HepG2 (cell line): ENCODE measurements at regions not wholly inside any gene's neighbourhood (a gene's known extent, or its start where the extent isn't known, plus 50 kb on each side); places are given as distances from the start of the nearest gene placed in this dataset.

ENCODE experiments used
- ATAC-seq: fragments of 200-7000 bp; cut with Tn5 transposase; 3 replicates; pipeline ENCODE4 v1.9.1; 2020; ENCODE audit warnings: mild to moderate bottlenecking, moderate library complexity
- BruUV-seq: library from RNA; stranded (reverse); fragments of 400-500 nt; replicated peaks from 2 replicates; lab custom pipeline; 2021; lab: Mats Ljungman, UMichigan
- CTCF ChIA-PET: fragments of 300-600 bp; formaldehyde crosslinking; extraction: SDS; loops from one replicate; lab custom pipeline; 2021; ENCODE audit warnings: low total read pairs, inconsistent platforms, low intra/inter-chr PET ratio; lab: Yijun Ruan, JAX
- POLR2A ChIA-PET: fragments of 350-600 bp; sonication (Branson Sonifier 250); formaldehyde crosslinking; loops from one replicate; lab custom pipeline; 2020; ENCODE audit warnings: antibody characterized with exemption, inconsistent platforms; lab: Yijun Ruan, JAX
- DNase-seq: peaks from one replicate; pipeline ENCODE4 v3.0.0-alpha.2; 2015; ENCODE audit warnings: low spot score
- FAIRE-seq: peaks from 3 replicates; lab custom pipeline; 2011; peaks lifted over from hg19 to GRCh38; lab: Jason Lieb, UNC
- H2AFZ ChIP-seq: one replicate; pipeline ENCODE4 v1.6.1; 2011; ENCODE audit warnings: low read length, inconsistent platforms
- H3K27ac ChIP-seq: fragments of 300-600 bp; 3 replicates; pipeline ENCODE4 v1.8.0; 2011; ENCODE audit warnings: mixed run types, mild to moderate bottlenecking, mixed read lengths, low read length, inconsistent platforms; ENCODE audit not compliant: insufficient read depth; ENCODE audit errors: extremely low read length
- H3K27me3 ChIP-seq, 2 experiments: fragments of 200-600 bp in 1 of 2; 2 replicates in 1 of 2; 3 replicates in 1 of 2; pipeline versions ENCODE4 v1.6.0 to v1.8.0; 2011; ENCODE audit warnings: low read length in 2 of 2, mild to moderate bottlenecking in 2 of 2, moderate library complexity in 2 of 2, inconsistent platforms in 1 of 2; ENCODE audit not compliant: insufficient read depth in 2 of 2, control insufficient read depth in 1 of 2
- H3K36me3 ChIP-seq, 2 experiments: fragments of 200-600 bp in 1 of 2; replicated peaks in 1 of 2; 2 replicates in 1 of 2; 3 replicates in 1 of 2; pipeline versions ENCODE4 v1.5.1 to v1.8.0; 2011; ENCODE audit warnings: low read length in 2 of 2, inconsistent platforms in 1 of 2; ENCODE audit not compliant: insufficient read depth in 2 of 2, control insufficient read depth in 1 of 2
- H3K4me1 ChIP-seq: 2 replicates; pipeline ENCODE4 v1.5.1; 2012; ENCODE audit warnings: low read length, inconsistent platforms; ENCODE audit not compliant: insufficient read depth
- H3K4me2 ChIP-seq: 2 replicates; pipeline ENCODE4 v1.6.0; 2011; ENCODE audit warnings: low read depth, low read length, inconsistent platforms
- H3K4me3 ChIP-seq, 3 experiments: fragments of 200-600 bp in 1 of 3; sonication (generic), shearing (Covaris generic) in 1 of 3; replicated peaks in 1 of 3; 2 replicates each; pipeline ENCODE4 v1.5.1; 2011 to 2016; ENCODE audit warnings: low read length in 3 of 3, inconsistent platforms in 2 of 3, low read depth in 2 of 3, mild to moderate bottlenecking in 2 of 3, control low read depth in 1 of 3, mixed read lengths in 1 of 3; ENCODE audit not compliant: insufficient read depth in 1 of 3
- H3K79me2 ChIP-seq: one replicate; pipeline ENCODE4 v1.6.1; 2011; ENCODE audit warnings: low read length, inconsistent platforms; ENCODE audit not compliant: insufficient read depth
- H3K9ac ChIP-seq: 2 replicates; pipeline ENCODE4 v1.6.0; 2011; ENCODE audit warnings: mild to moderate bottlenecking, low read depth, low read length, inconsistent platforms; ENCODE audit not compliant: insufficient read depth
- H3K9me3 ChIP-seq: 2 replicates; pipeline ENCODE4 v1.5.1; 2012; ENCODE audit warnings: mild to moderate bottlenecking, low read length
- H4K20me1 ChIP-seq: 2 replicates; pipeline ENCODE4 v1.6.0; 2011; ENCODE audit warnings: inconsistent platforms, mild to moderate bottlenecking, low read length, moderate library complexity; ENCODE audit not compliant: insufficient read depth
- ATF2 ChIP-seq: sonication (generic); formaldehyde crosslinking; IDR thresholded peaks from 2 replicates; pipeline ENCODE4 v1.4.0; 2020; ENCODE audit warnings: missing genetic modification reagents
- CEBPB ChIP-seq: IDR thresholded peaks from 2 replicates; pipeline ENCODE4 v1.6.1; 2011; ENCODE audit warnings: low read depth, low read length, improper control_type of control experiment, borderline replicate concordance
- DZIP1 ChIP-seq: sonication (generic); formaldehyde crosslinking; IDR thresholded peaks from 2 replicates; pipeline ENCODE4 v1.5.0; 2020; ENCODE audit warnings: mild to moderate bottlenecking, missing genetic modification reagents
- GFI1 ChIP-seq: sonication (generic); formaldehyde crosslinking; IDR thresholded peaks from 2 replicates; pipeline ENCODE4 v1.5.0; 2020; ENCODE audit warnings: missing genetic modification reagents, mild to moderate bottlenecking, borderline replicate concordance
- LCORL ChIP-seq, 2 experiments: fragments of 450-650 bp in 1 of 2; sonication (generic) in 1 of 2; formaldehyde crosslinking in 1 of 2; IDR thresholded peaks; 2 replicates each; pipeline versions ENCODE4 v1.5.0 to v1.6.1; 2017 to 2020; ENCODE audit warnings: antibody characterized with exemption in 1 of 2, missing genetic modification reagents in 1 of 2
- MIXL1 ChIP-seq: IDR thresholded peaks from 2 replicates; pipeline ENCODE4 v1.6.1; 2016
- MLLT10 ChIP-seq: sonication (generic); formaldehyde crosslinking; IDR thresholded peaks from 2 replicates; pipeline ENCODE4 v1.4.0; 2020; ENCODE audit warnings: missing genetic modification reagents
- RCOR2 ChIP-seq: IDR thresholded peaks from 2 replicates; pipeline ENCODE4 v1.6.1; 2016; ENCODE audit warnings: missing biosample characterization, missing genetic modification reagents
- SCMH1 ChIP-seq: sonication (generic); formaldehyde crosslinking; IDR thresholded peaks from 2 replicates; pipeline ENCODE4 v1.9.0; 2021; ENCODE audit warnings: missing genetic modification reagents, mild to moderate bottlenecking, borderline replicate concordance
- SYNCRIP ChIP-seq: fragments of 200-400 bp; formaldehyde crosslinking; IDR thresholded peaks from 2 replicates; pipeline ENCODE4 v1.6.1; 2018; ENCODE audit warnings: mild to moderate bottlenecking, low read depth, low read length; ENCODE audit not compliant: insufficient read depth
- ZFY ChIP-seq: sonication (generic); formaldehyde crosslinking; IDR thresholded peaks from 2 replicates; pipeline ENCODE4 v1.4.0; 2020; ENCODE audit warnings: missing genetic modification reagents
- ZNF317 ChIP-seq: sonication (generic); formaldehyde crosslinking; IDR thresholded peaks from 2 replicates; pipeline ENCODE4 v1.5.0; 2020; ENCODE audit warnings: mild to moderate bottlenecking, missing genetic modification reagents
- ZNF354B ChIP-seq: sonication (generic); formaldehyde crosslinking; IDR thresholded peaks from 2 replicates; pipeline ENCODE4 v1.8.0; 2022; ENCODE audit warnings: mild to moderate bottlenecking, missing genetic modification reagents
- ZNF644 ChIP-seq: IDR thresholded peaks from 2 replicates; pipeline ENCODE4 v1.6.1; 2016; ENCODE audit warnings: low read depth
- ZNF790 ChIP-seq: sonication (generic); formaldehyde crosslinking; IDR thresholded peaks from 2 replicates; pipeline ENCODE4 v1.8.0; 2022; ENCODE audit warnings: missing genetic modification reagents, mild to moderate bottlenecking, borderline replicate concordance
- WGBS: methylation state at CpG from one replicate; pipeline ENCODE4 v1.1.6; 2017; ENCODE audit warnings: low lambda C conversion rate; 5-methylcytosine and 5-hydroxymethylcytosine counted together
- in situ Hi-C: cut with HindIII; loops from 2 replicates; pipeline ENCODE4 v1.10.0; 2017; ENCODE audit warnings: low pct_unique_long_range_greater_than_20kb; ENCODE audit not compliant: extremely low pct_ligation_motif_present
- intact Hi-C: fragments of 100-400 bp; cut with micrococcal nuclease; formaldehyde crosslinking; loops from one replicate; pipeline ENCODE4 v1.10.0; 2022; ENCODE audit not compliant: unreplicated experiment

- H3K27ac ChIP-seq, result no peak overlapping the region
- intact Hi-C loops, result no loop called here
- no peak overlapping the region for H3K9ac ChIP-seq
- BruUV-seq, result no TSS peak
- H3K27me3 ChIP-seq, result no peaks in the 10 kb centered on the region
- WGBS, result 0% methylated on average over 1 of the region's 6 CpGs
- H4K20me1 ChIP-seq, result no peaks in the 10 kb centered on the region
- POLR2A ChIA-PET, result no interaction called here
- H3K36me3 ChIP-seq, result no peaks in the 10 kb centered on the region
- FAIRE-seq (no peak), ATAC-seq (no peak; the same call in 2 of the 3 replicates), DNase-seq (peak; percentile 1)
- peaks cover 6% of the 10 kb centered on the region; the same call in 1 of the 2 replicates for H3K9me3 ChIP-seq
- H3K4me3 ChIP-seq, result no peak overlapping the region
- H2AFZ ChIP-seq, result no peak overlapping the region
- H3K4me1 ChIP-seq, result no peaks in the 10 kb centered on the region
- in situ Hi-C loops, result no loop called here
- H3K4me2 ChIP-seq, result no peak overlapping the region
- CTCF ChIA-PET, result no interaction called here
- H3K79me2 ChIP-seq, result no peaks in the 10 kb centered on the region
- TF ChIP-seq CEBPB (peak; percentile 18; the same call in 1 of the 2 replicates), MIXL1 (CRISPR knock-in tag) (no peak), DZIP1 (no peak), ZFY (CRISPR knock-in tag) (0 out of 2 replicates have a peak, but pooled peaks have one; percentile 15), RCOR2 (CRISPR knock-in tag) (no peak), ZNF354B (no peak), ZNF317 (CRISPR knock-in tag) (peak; percentile 63; the same call in 1 of the 2 replicates), LCORL (IDR thresholded peaks at IDR 0.05) (no peak), LCORL (CRISPR knock-in tag; IDR thresholded peaks at IDR 0.05) (no peak), ATF2 (no peak), MLLT10 (no peak), GFI1 (CRISPR knock-in tag) (no peak), ZNF644 (CRISPR knock-in tag) (no peak), SYNCRIP (no peak), ZNF790 (CRISPR knock-in tag) (no peak), SCMH1 (CRISPR knock-in tag) (no peak)
These were observed 1235.7 kb downstream of the CDY2B start for GRCh38 chrY:16644270-16644800.
